IMR-90 (cell line): ENCODE measurements at regions not wholly inside any gene's neighbourhood (a gene's known extent, or its start where the extent isn't known, plus 50 kb on each side); places are given as distances from the start of the nearest gene placed in this dataset.
A peak's percentile ranks its signal among the peaks of the same experiment; 100 is the strongest.

Experiments used
- ATAC-seq: fragments of 200-7000 bp; cut with Tn5 transposase; 2 replicates; pipeline ENCODE4 v1.9.1; 2020; ENCODE audit warnings: low read depth, mild to moderate bottlenecking, moderate library complexity
- BruUV-seq: library from RNA; stranded (reverse); fragments of 400-500 nt; replicated peaks from 2 replicates; lab custom pipeline; 2021; lab: Mats Ljungman, UMichigan
- CTCF ChIA-PET: fragments of 300-600 bp; formaldehyde crosslinking; extraction: SDS; loops from one replicate; lab custom pipeline; 2021; ENCODE audit warnings: antibody characterized with exemption; lab: Yijun Ruan, JAX
- POLR2A ChIA-PET: fragments of 300-600 bp; sonication (Branson Sonifier 250); formaldehyde crosslinking; loops from one replicate; lab custom pipeline; 2022; ENCODE audit warnings: antibody characterized with exemption; ENCODE audit not compliant: unreplicated experiment; lab: Charles Lee
- DNase-seq: peaks from one replicate; pipeline ENCODE4 v3.0.0; 2013
- H2AFZ ChIP-seq: replicated peaks from 2 replicates; pipeline ENCODE3; 2013; ENCODE audit warnings: low read length, mild to moderate bottlenecking; ENCODE audit not compliant: poor library complexity
- H2AK5ac ChIP-seq: 2 replicates; pipeline ENCODE4 v1.6.1; 2013; ENCODE audit warnings: low read depth, low read length, inconsistent platforms
- H2AK9ac ChIP-seq: replicated peaks from 2 replicates; pipeline ENCODE3; 2013; ENCODE audit warnings: mild to moderate bottlenecking, low read depth, low read length, moderate library complexity; ENCODE audit not compliant: poor library complexity
- H2BK120ac ChIP-seq: 2 replicates; pipeline ENCODE4 v1.6.1; 2013; ENCODE audit warnings: low read depth, low read length, inconsistent platforms
- H2BK15ac ChIP-seq: 3 replicates; pipeline ENCODE4 v1.6.1; 2013; ENCODE audit warnings: low read depth, low read length, inconsistent platforms
- H2BK20ac ChIP-seq: 2 replicates; pipeline ENCODE4 v1.6.1; 2013; ENCODE audit warnings: low read depth, mild to moderate bottlenecking, inconsistent platforms, low read length, moderate library complexity
- H2BK5ac ChIP-seq: 2 replicates; pipeline ENCODE4 v1.6.1; 2013; ENCODE audit warnings: mild to moderate bottlenecking, low read depth, low read length, inconsistent platforms; ENCODE audit not compliant: poor library complexity, severe bottlenecking
- H3K14ac ChIP-seq: replicated peaks from 2 replicates; pipeline ENCODE4 v1.6.1; 2013; ENCODE audit warnings: low read depth, low read length, inconsistent platforms
- H3K18ac ChIP-seq: 2 replicates; pipeline ENCODE4 v1.6.1; 2013; ENCODE audit warnings: low read depth, low read length, control low read depth
- H3K23ac ChIP-seq: 2 replicates; pipeline ENCODE4 v1.6.1; 2013; ENCODE audit warnings: low read depth, low read length, inconsistent platforms
- H3K27ac ChIP-seq: 2 replicates; pipeline ENCODE4 v1.5.1; 2013; ENCODE audit warnings: mild to moderate bottlenecking, control low read depth, low read length; ENCODE audit not compliant: insufficient read depth
- H3K27me3 ChIP-seq: 2 replicates; pipeline ENCODE4 v1.6.1; 2013; ENCODE audit warnings: low read length; ENCODE audit not compliant: control insufficient read depth, insufficient read depth
- H3K36me3 ChIP-seq: 2 replicates; pipeline ENCODE4 v1.6.1; 2013; ENCODE audit warnings: low read length, mixed read lengths; ENCODE audit not compliant: control insufficient read depth, insufficient read depth
- H3K4ac ChIP-seq: 2 replicates; pipeline ENCODE4 v1.6.1; 2013; ENCODE audit warnings: low read depth, low read length, inconsistent platforms
- H3K4me1 ChIP-seq: 2 replicates; pipeline ENCODE4 v1.6.1; 2013; ENCODE audit warnings: low read length, mixed read lengths; ENCODE audit not compliant: control insufficient read depth, insufficient read depth
- H3K4me2 ChIP-seq: 2 replicates; pipeline ENCODE4 v1.6.1; 2013; ENCODE audit warnings: low read depth, mild to moderate bottlenecking, control low read depth, low read length, moderate library complexity
- H3K4me3 ChIP-seq: 2 replicates; pipeline ENCODE4 v1.5.1; 2013; ENCODE audit warnings: low read depth, mild to moderate bottlenecking, control low read depth, low read length, moderate library complexity; ENCODE audit not compliant: insufficient read depth
- H3K56ac ChIP-seq: 2 replicates; pipeline ENCODE4 v1.6.1; 2013; ENCODE audit warnings: low read length, inconsistent platforms; ENCODE audit not compliant: insufficient read depth; ENCODE audit errors: extremely low read depth
- H3K79me1 ChIP-seq, 2 experiments: 2 replicates each; pipeline ENCODE4 v1.6.1; 2013; ENCODE audit warnings: low read length in 2 of 2, inconsistent platforms in 1 of 2, low read depth in 1 of 2
- H3K9ac ChIP-seq: 2 replicates; pipeline ENCODE4 v1.6.1; 2013; ENCODE audit warnings: low read depth, low read length, control low read depth
- H3K9me1 ChIP-seq: 2 replicates; pipeline ENCODE4 v1.6.1; 2013; ENCODE audit warnings: low read length, inconsistent platforms; ENCODE audit not compliant: insufficient read depth
- H3K9me3 ChIP-seq: 2 replicates; pipeline ENCODE4 v1.6.1; 2013; ENCODE audit warnings: low read length; ENCODE audit not compliant: control insufficient read depth, insufficient read depth
- H4K20me1 ChIP-seq: 2 replicates; pipeline ENCODE4 v1.6.1; 2013; ENCODE audit warnings: low read length, inconsistent platforms; ENCODE audit not compliant: insufficient read depth
- H4K5ac ChIP-seq: 2 replicates; pipeline ENCODE4 v1.6.1; 2013; ENCODE audit warnings: mild to moderate bottlenecking, low read depth, low read length, control low read depth
- H4K8ac ChIP-seq, 2 experiments: 2 replicates each; pipeline ENCODE4 v1.6.1; 2013; ENCODE audit warnings: low read depth in 2 of 2, low read length in 2 of 2, control low read depth in 1 of 2, inconsistent platforms in 1 of 2
- H4K91ac ChIP-seq: 2 replicates; pipeline ENCODE4 v1.6.1; 2013; ENCODE audit warnings: low read depth, low read length, inconsistent platforms; ENCODE audit not compliant: insufficient read depth
- BHLHE40 ChIP-seq: fragments of 150-350 bp; IDR thresholded peaks from 2 replicates; pipeline ENCODE4 v1.6.1; 2016; ENCODE audit warnings: mild to moderate bottlenecking, low read depth, low read length
- CEBPB ChIP-seq: IDR thresholded peaks from 2 replicates; pipeline ENCODE4 v1.6.1; 2012; ENCODE audit warnings: low read depth, low read length, improper control_type of control experiment
- CHD1 ChIP-seq: IDR thresholded peaks from 2 replicates; pipeline ENCODE4 v1.6.1; 2012; ENCODE audit warnings: low read depth, low read length, improper control_type of control experiment
- CTCF ChIP-seq: conservative IDR thresholded peaks from 2 replicates; pipeline ENCODE4 v1.5.1; 2012; ENCODE audit warnings: mild to moderate bottlenecking, low read depth, low read length, improper control_type of control experiment
- ELK1 ChIP-seq: fragments of 150-350 bp; IDR thresholded peaks from 2 replicates; pipeline ENCODE4 v1.6.1; 2016; ENCODE audit warnings: low read depth, mild to moderate bottlenecking, low read length, moderate library complexity, borderline replicate concordance
- FOS ChIP-seq: fragments of 150-350 bp; IDR thresholded peaks from 2 replicates; pipeline ENCODE4 v1.6.1; 2016; ENCODE audit warnings: low read depth, low read length
- MAFK ChIP-seq: IDR thresholded peaks from 2 replicates; pipeline ENCODE4 v1.6.1; 2012; ENCODE audit warnings: low read depth, low read length, improper control_type of control experiment
- MAZ ChIP-seq: IDR thresholded peaks from 2 replicates; pipeline ENCODE4 v1.6.1; 2012; ENCODE audit warnings: low read depth, mild to moderate bottlenecking, low read length, improper control_type of control experiment, moderate library complexity, borderline replicate concordance
- MXI1 ChIP-seq: IDR thresholded peaks from 2 replicates; pipeline ENCODE4 v1.6.1; 2012; ENCODE audit warnings: low read depth, mild to moderate bottlenecking, low read length, moderate library complexity, borderline replicate concordance
- NFE2L2 ChIP-seq: fragments of 150-350 bp; IDR thresholded peaks from 2 replicates; pipeline ENCODE4 v1.6.1; 2016; ENCODE audit warnings: low read depth, mild to moderate bottlenecking, low read length
- POLR2A ChIP-seq: IDR thresholded peaks from 2 replicates; pipeline ENCODE4 v1.6.1; 2012; ENCODE audit warnings: mild to moderate bottlenecking, low read depth, low read length
- RAD21 ChIP-seq: IDR thresholded peaks from 2 replicates; pipeline ENCODE4 v1.6.1; 2012; ENCODE audit warnings: low read length, improper control_type of control experiment
- RCOR1 ChIP-seq: IDR thresholded peaks from 2 replicates; pipeline ENCODE4 v1.6.1; 2012; ENCODE audit warnings: mild to moderate bottlenecking, low read length, improper control_type of control experiment; ENCODE audit not compliant: insufficient replicate concordance
- RFX5 ChIP-seq: IDR thresholded peaks from 2 replicates; pipeline ENCODE4 v1.8.0; 2012; ENCODE audit warnings: low read depth, mild to moderate bottlenecking, low read length, moderate library complexity
- SMC3 ChIP-seq: fragments of 150-350 bp; IDR thresholded peaks from 2 replicates; pipeline ENCODE4 v1.6.1; 2016; ENCODE audit warnings: low read depth, mild to moderate bottlenecking, antibody characterized with exemption, low read length, moderate library complexity
- USF2 ChIP-seq: fragments of 150-350 bp; IDR thresholded peaks from 2 replicates; pipeline ENCODE4 v1.6.1; 2017; ENCODE audit warnings: mild to moderate bottlenecking, antibody characterized with exemption, low read length, low read depth
- WGBS, 2 experiments: methylation state at CpG; one replicate each; pipeline versions ENCODE4 v1.1.5 to v1.1.7; 2013; ENCODE audit warnings: missing lambda C conversion rate in 2 of 2; ENCODE audit not compliant: insufficient read length in 1 of 2; ENCODE audit errors: extremely low coverage in 2 of 2; 5-methylcytosine and 5-hydroxymethylcytosine counted together
- dilution Hi-C: fragments of 300-500 bp; cut with HindIII; formaldehyde crosslinking; loops from one replicate; pipeline ENCODE4 v1.14.3; 2018; ENCODE audit warnings: low sequenced_read_pairs; ENCODE audit not compliant: unreplicated experiment
- in situ Hi-C: fragments of 300-500 bp; cut with MboI; formaldehyde crosslinking; loops from 3 replicates; pipeline ENCODE4 v1.14.3; 2019; ENCODE audit warnings: low sequenced_read_pairs, inconsistent platforms, mixed read lengths
- intact Hi-C: fragments of 100-400 bp; cut with micrococcal nuclease; formaldehyde crosslinking; loops from 2 replicates; pipeline ENCODE4 v1.10.0; 2022

GRCh38 chr6:138550346-138550767 lies 51.1 kb upstream of the NHSL1 start:
- BruUV-seq: no TSS peak
- ChIA-PET POLR2A (no interaction called here), CTCF (no interaction called here)
- Histone ChIP-seq H4K8ac (no peak overlapping the region), H2BK5ac (no peak overlapping the region), H3K4ac (no peak overlapping the region), H2AK5ac (no peak overlapping the region), H3K9me1 (peaks cover 8% of the 10 kb centered on the region; the same call in 1 of the 2 replicates), H2BK15ac (no peak overlapping the region), H3K18ac (no peak overlapping the region), H2AK9ac (no peak overlapping the region), H4K20me1 (no peaks in the 10 kb centered on the region), H3K14ac (peak overlapping the region; percentile 70; the same call in 1 of the 2 replicates), H4K5ac (no peak overlapping the region), H3K56ac (no peak overlapping the region), H3K36me3 (no peaks in the 10 kb centered on the region), H3K4me1 (peaks cover 10% of the 10 kb centered on the region), H3K27me3 (no peaks in the 10 kb centered on the region), H3K23ac (peak overlapping the region; percentile 36; the same call in 1 of the 2 replicates), H2AFZ (no peak overlapping the region), H2BK20ac (no peak overlapping the region), H4K91ac (no peak overlapping the region), H3K9ac (no peak overlapping the region), H3K27ac (no peak overlapping the region), H2BK120ac (no peak overlapping the region), H3K4me3 (no peak overlapping the region), H3K9me3 (no peaks in the 10 kb centered on the region), H3K4me2 (no peak overlapping the region), H3K79me1 (peaks cover 22 to 74% of the 10 kb centered on the region in 2 experiments)
- dilution Hi-C loops (no loop called here), in situ Hi-C loops (no loop called here), intact Hi-C loops (no loop called here)
- no peak for TF ChIP-seq RCOR1
- no peak for TF ChIP-seq RFX5
- no peak for TF ChIP-seq SMC3
- TF ChIP-seq CEBPB: no peak
- TF ChIP-seq CTCF: no peak
- TF ChIP-seq MAZ: no peak
- no peak for TF ChIP-seq NFE2L2
- TF ChIP-seq RAD21: no peak
- TF ChIP-seq BHLHE40: no peak
- no peak for TF ChIP-seq ELK1
- no peak for TF ChIP-seq MXI1
- TF ChIP-seq USF2: no peak
- TF ChIP-seq MAFK: no peak
- no peak for TF ChIP-seq CHD1
- TF ChIP-seq POLR2A: no peak
- no peak for TF ChIP-seq FOS
- WGBS, 2 experiments: no CpG with 5 or more reads among the region's 2 CpGs
- ATAC-seq: no peak
- no peak for DNase-seq
